ENCODE measurements at regions not wholly inside any gene's neighbourhood (a gene's known extent, or its start where the extent isn't known, plus 50 kb on each side); places are given as distances from the start of the nearest gene placed in this dataset.

GRCh38 chr1:4090556-4090955, 190.5 kb upstream of the C1orf174 start:
- ChIA-PET CTCF (no interaction called here), POLR2A (no interaction called here)
- no peak for TF ChIP-seq FOXK2 (IDR thresholded peaks at IDR 0.05)
- TF ChIP-seq FOXA1 (IDR thresholded peaks at IDR 0.05) = no peak
- TF ChIP-seq L3MBTL2 (conservative IDR thresholded peaks at IDR 0.05) = no peak
- no peak for TF ChIP-seq ELF4 (IDR thresholded peaks at IDR 0.05)
- no peak for TF ChIP-seq SUZ12 (IDR thresholded peaks at IDR 0.05)
- TF ChIP-seq FOXM1 (IDR thresholded peaks at IDR 0.05; ENCODE audit: borderline replicate concordance) = no peak
- no peak for TF ChIP-seq NFRKB (IDR thresholded peaks at IDR 0.05)
- no peak for TF ChIP-seq CTBP1 (IDR thresholded peaks at IDR 0.05; ENCODE audit: borderline replicate concordance)
- TF ChIP-seq ZNF384 (IDR thresholded peaks at IDR 0.05) = no peak
- TF ChIP-seq ARNT (IDR thresholded peaks at IDR 0.05) = no peak
- no peak for TF ChIP-seq PKNOX1 (IDR thresholded peaks at IDR 0.05)
- TF ChIP-seq BHLHE40 (IDR thresholded peaks at IDR 0.05; ENCODE audit: borderline replicate concordance) = no peak
- TF ChIP-seq SP1 (IDR thresholded peaks at IDR 0.05) = no peak
- no peak for TF ChIP-seq HDGF (IDR thresholded peaks at IDR 0.05; ENCODE audit: borderline replicate concordance)
- TF ChIP-seq TARDBP (IDR thresholded peaks at IDR 0.05) = no peak
- no peak for TF ChIP-seq LEF1 (IDR thresholded peaks at IDR 0.05; ENCODE audit: borderline replicate concordance)
- no peak for DNase-seq (ENCODE audit: extremely low spot score)

- no peak for DNase-seq (ENCODE audit: extremely low spot score)
- CTCF ChIA-PET = no interaction called here
- TF ChIP-seq ELF4 (IDR thresholded peaks at IDR 0.05) (no peak), FOXM1 (IDR thresholded peaks at IDR 0.05; ENCODE audit: borderline replicate concordance) (no peak), FOXK2 (IDR thresholded peaks at IDR 0.05) (no peak), SP1 (IDR thresholded peaks at IDR 0.05) (no peak), ZNF384 (IDR thresholded peaks at IDR 0.05) (no peak), LEF1 (IDR thresholded peaks at IDR 0.05; ENCODE audit: borderline replicate concordance) (no peak)
- POLR2A ChIA-PET = no interaction called here
Observed at GRCh38 chr1:4090976-4091660, 191.0 kb upstream of the C1orf174 start.

GRCh38 chr1:4091996-4092395, 191.9 kb upstream of the C1orf174 start:
- TF ChIP-seq NFRKB (IDR thresholded peaks at IDR 0.05) (no peak), ELF4 (IDR thresholded peaks at IDR 0.05) (no peak), FOXM1 (IDR thresholded peaks at IDR 0.05; ENCODE audit: borderline replicate concordance) (no peak), FOXK2 (IDR thresholded peaks at IDR 0.05) (no peak), ARNT (IDR thresholded peaks at IDR 0.05) (no peak), L3MBTL2 (conservative IDR thresholded peaks at IDR 0.05) (no peak), SP1 (IDR thresholded peaks at IDR 0.05) (no peak), FOXA1 (IDR thresholded peaks at IDR 0.05) (no peak), CTBP1 (IDR thresholded peaks at IDR 0.05; ENCODE audit: borderline replicate concordance) (no peak), TARDBP (IDR thresholded peaks at IDR 0.05) (no peak), PKNOX1 (IDR thresholded peaks at IDR 0.05) (no peak), LEF1 (IDR thresholded peaks at IDR 0.05; ENCODE audit: borderline replicate concordance) (no peak), SUZ12 (IDR thresholded peaks at IDR 0.05) (no peak), HDGF (IDR thresholded peaks at IDR 0.05; ENCODE audit: borderline replicate concordance) (no peak), BHLHE40 (IDR thresholded peaks at IDR 0.05; ENCODE audit: borderline replicate concordance) (no peak), ZNF384 (IDR thresholded peaks at IDR 0.05) (no peak)
- ChIA-PET CTCF (no interaction called here), POLR2A (no interaction called here)
- no peak for DNase-seq (ENCODE audit: extremely low spot score)

- CTCF ChIA-PET = no interaction called here
- POLR2A ChIA-PET = no interaction called here
Observed at GRCh38 chr1:4093856-4094565, 193.9 kb upstream of the C1orf174 start.

GRCh38 chr1:4095433-4095971, 195.4 kb upstream of the C1orf174 start:
- ChIA-PET POLR2A (no interaction called here), CTCF (no interaction called here)

More at GRCh38 chr1:4093856-4094565, 193.9 kb upstream of the C1orf174 start:
- DNase-seq (ENCODE audit: extremely low spot score) = no peak
- TF ChIP-seq L3MBTL2 (conservative IDR thresholded peaks at IDR 0.05) (no peak), FOXA1 (IDR thresholded peaks at IDR 0.05) (no peak), FOXM1 (IDR thresholded peaks at IDR 0.05; ENCODE audit: borderline replicate concordance) (no peak), SUZ12 (IDR thresholded peaks at IDR 0.05) (no peak), CTBP1 (IDR thresholded peaks at IDR 0.05; ENCODE audit: borderline replicate concordance) (no peak), NFRKB (IDR thresholded peaks at IDR 0.05) (no peak), ZNF384 (IDR thresholded peaks at IDR 0.05) (no peak)

More at GRCh38 chr1:4095433-4095971, 195.4 kb upstream of the C1orf174 start:
- TF ChIP-seq PKNOX1 (IDR thresholded peaks at IDR 0.05) (no peak), FOXK2 (IDR thresholded peaks at IDR 0.05) (no peak), BHLHE40 (IDR thresholded peaks at IDR 0.05; ENCODE audit: borderline replicate concordance) (no peak), LEF1 (IDR thresholded peaks at IDR 0.05; ENCODE audit: borderline replicate concordance) (no peak), ZNF384 (IDR thresholded peaks at IDR 0.05) (no peak), HDGF (IDR thresholded peaks at IDR 0.05; ENCODE audit: borderline replicate concordance) (no peak), TARDBP (IDR thresholded peaks at IDR 0.05) (no peak), SP1 (IDR thresholded peaks at IDR 0.05) (no peak)
- DNase-seq (ENCODE audit: extremely low spot score) = no peak
